ENCODE measurements at regions not wholly inside any gene's neighbourhood (a gene's known extent, or its start where the extent isn't known, plus 50 kb on each side); places are given as distances from the start of the nearest gene placed in this dataset.

DNA sequence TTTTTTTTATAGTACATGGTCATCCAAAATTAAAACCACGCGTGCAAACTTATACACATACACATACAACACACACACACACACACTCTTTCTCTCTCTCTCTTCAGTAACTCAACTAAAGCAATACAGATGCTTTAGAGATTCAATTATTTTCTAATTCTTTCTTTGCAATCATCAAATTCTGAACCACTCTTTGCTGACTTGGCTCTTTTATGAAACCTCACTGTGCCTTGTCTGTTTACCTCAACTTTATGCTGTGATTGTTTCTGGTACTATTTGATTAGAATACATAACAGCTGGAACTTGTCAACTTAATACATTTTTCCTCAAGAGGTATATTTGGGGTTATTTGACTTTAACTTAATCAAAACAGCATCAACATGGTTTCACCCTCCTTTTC lies 1309.7 kb downstream of the ROBO2 start:
- no peaks in the 10 kb centered on the region for H4K20me1 ChIP-seq (replicated peaks; ENCODE audit: control insufficient read depth, extremely low read depth, insufficient read depth, low read length)
- H3K79me2 ChIP-seq (ENCODE audit: control insufficient read depth, insufficient read depth, low read length): no peaks in the 10 kb centered on the region
- H3K27ac ChIP-seq (ENCODE audit: insufficient read depth, low read depth, low read length): no peak overlapping the region
- FAIRE-seq (no peak), DNase-seq (ENCODE audit: low read depth, low spot score) (no peak)
- no peaks in the 10 kb centered on the region for H3K9me1 ChIP-seq (replicated peaks; ENCODE audit: control insufficient read depth, extremely low read depth, insufficient read depth, low read length)
- no peaks in the 10 kb centered on the region for H3K27me3 ChIP-seq (ENCODE audit: control insufficient read depth in 2 of 2, insufficient read depth in 2 of 2, low read length in 2 of 2)
- ChIA-PET POLR2A (no interaction called here), CTCF (no interaction called here)
- TF ChIP-seq, protein P1, sequence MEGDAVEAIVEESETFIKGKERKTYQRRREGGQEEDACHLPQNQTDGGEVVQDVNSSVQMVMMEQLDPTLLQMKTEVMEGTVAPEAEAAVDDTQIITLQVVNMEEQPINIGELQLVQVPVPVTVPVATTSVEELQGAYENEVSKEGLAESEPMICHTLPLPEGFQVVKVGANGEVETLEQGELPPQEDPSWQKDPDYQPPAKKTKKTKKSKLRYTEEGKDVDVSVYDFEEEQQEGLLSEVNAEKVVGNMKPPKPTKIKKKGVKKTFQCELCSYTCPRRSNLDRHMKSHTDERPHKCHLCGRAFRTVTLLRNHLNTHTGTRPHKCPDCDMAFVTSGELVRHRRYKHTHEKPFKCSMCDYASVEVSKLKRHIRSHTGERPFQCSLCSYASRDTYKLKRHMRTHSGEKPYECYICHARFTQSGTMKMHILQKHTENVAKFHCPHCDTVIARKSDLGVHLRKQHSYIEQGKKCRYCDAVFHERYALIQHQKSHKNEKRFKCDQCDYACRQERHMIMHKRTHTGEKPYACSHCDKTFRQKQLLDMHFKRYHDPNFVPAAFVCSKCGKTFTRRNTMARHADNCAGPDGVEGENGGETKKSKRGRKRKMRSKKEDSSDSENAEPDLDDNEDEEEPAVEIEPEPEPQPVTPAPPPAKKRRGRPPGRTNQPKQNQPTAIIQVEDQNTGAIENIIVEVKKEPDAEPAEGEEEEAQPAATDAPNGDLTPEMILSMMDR (IDR thresholded peaks at IDR 0.05; ENCODE audit: extremely low read depth in 1 of 2, insufficient read depth in 1 of 2, low read depth in 1 of 2, low read length in 2 of 2): no peak
- no peaks in the 10 kb centered on the region for H3K4me1 ChIP-seq (ENCODE audit: control insufficient read depth, extremely low read depth, insufficient read depth, low read length)
- H3K4me3 ChIP-seq (replicated peaks in 1 of 3; ENCODE audit: insufficient read depth in 1 of 3, low read depth in 1 of 3, low read length in 3 of 3): no peak overlapping the region
- H2AFZ ChIP-seq (ENCODE audit: low read depth, low read length): no peak overlapping the region
- no TSS peak for BruUV-seq (replicated peaks)
- no peaks in the 10 kb centered on the region for H3K9me3 ChIP-seq (replicated peaks; ENCODE audit: control insufficient read depth, insufficient read depth, low read length)
- H3K36me3 ChIP-seq (ENCODE audit: control insufficient read depth in 2 of 2, extremely low read depth in 1 of 2, insufficient read depth in 2 of 2, low read length in 2 of 2): no peaks in the 10 kb centered on the region
- no peak overlapping the region for H3K4me2 ChIP-seq (ENCODE audit: insufficient read depth, low read length)
- dilution Hi-C loops (cut with MboI; ENCODE audit: extremely low pct_ligation_motif_present, low sequenced_read_pairs) (no loop called here), intact Hi-C loops (cut with micrococcal nuclease) (no loop called here)
- H3K9ac ChIP-seq (replicated peaks; ENCODE audit: extremely low read depth, insufficient read depth, low read length): no peak overlapping the region

DNA sequence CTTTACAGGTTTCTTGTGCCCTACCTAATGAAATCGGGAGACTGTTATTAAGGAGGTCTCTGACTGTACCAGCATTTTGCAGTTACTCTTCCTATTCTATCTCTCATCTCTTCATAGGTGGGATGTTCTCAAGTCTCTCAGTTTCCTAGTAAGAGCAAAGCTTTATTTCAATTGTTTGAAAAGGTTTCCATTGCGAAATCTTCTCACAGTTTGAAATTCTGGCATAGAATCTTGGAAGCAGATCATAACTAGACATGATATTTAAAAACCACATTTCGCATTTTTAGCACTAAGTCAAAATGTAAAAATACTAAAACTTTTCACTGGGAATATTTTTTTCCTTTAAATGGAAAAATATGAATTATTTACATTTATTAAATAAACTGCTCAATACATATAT lies 1311.4 kb downstream of the ROBO2 start:
- CTCF ChIA-PET: interaction anchor here (1.0 kb wide), 1 partner anchor 18 kb away, joined by 3 read pairs; no protein-coding TSS in a partner anchor

More for the DNA sequence above, 1311.4 kb downstream of the ROBO2 start:
- intact Hi-C loops (cut with micrococcal nuclease): no loop called here
- H3K27ac ChIP-seq (ENCODE audit: insufficient read depth, low read depth, low read length): no peak overlapping the region
- DNase-seq (ENCODE audit: low read depth, low spot score): no peak
- POLR2A ChIA-PET: no interaction called here
- H4K20me1 ChIP-seq (replicated peaks; ENCODE audit: control insufficient read depth, extremely low read depth, insufficient read depth, low read length): no peaks in the 10 kb centered on the region
- H3K4me1 ChIP-seq (ENCODE audit: control insufficient read depth, extremely low read depth, insufficient read depth, low read length): no peaks in the 10 kb centered on the region
- H3K4me2 ChIP-seq (ENCODE audit: insufficient read depth, low read length): no peak overlapping the region
- no peak overlapping the region for H3K4me3 ChIP-seq (replicated peaks in 1 of 3; ENCODE audit: insufficient read depth in 1 of 3, low read depth in 1 of 3, low read length in 3 of 3)
- no peaks in the 10 kb centered on the region for H3K9me3 ChIP-seq (replicated peaks; ENCODE audit: control insufficient read depth, insufficient read depth, low read length)
- TF ChIP-seq, protein P2, sequence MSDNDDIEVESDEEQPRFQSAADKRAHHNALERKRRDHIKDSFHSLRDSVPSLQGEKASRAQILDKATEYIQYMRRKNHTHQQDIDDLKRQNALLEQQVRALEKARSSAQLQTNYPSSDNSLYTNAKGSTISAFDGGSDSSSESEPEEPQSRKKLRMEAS (IDR thresholded peaks at IDR 0.05; ENCODE audit: insufficient read depth, insufficient read length): no peak
- TF ChIP-seq GATA2 (IDR thresholded peaks at IDR 0.05; ENCODE audit: insufficient read depth, insufficient read length, low read depth, low read length) (no peak), JUN (IDR thresholded peaks at IDR 0.05; ENCODE audit: borderline replicate concordance, insufficient read depth, insufficient read length, low read depth) (no peak), FOS (IDR thresholded peaks at IDR 0.05; ENCODE audit: borderline replicate concordance, insufficient read depth, low read length) (no peak), EZH2 (IDR thresholded peaks at IDR 0.05; ENCODE audit: borderline replicate concordance, low read depth, low read length, severe bottlenecking) (no peak), MYC (IDR thresholded peaks at IDR 0.05; ENCODE audit: low read depth, low read length) (no peak), POLR2A (IDR thresholded peaks at IDR 0.05; ENCODE audit: low read depth, low read length) (no peak), POLR2AphosphoS5 (IDR thresholded peaks at IDR 0.05; ENCODE audit: insufficient read depth, low read depth, low read length) (no peak)
- TF ChIP-seq, protein P1 (IDR thresholded peaks at IDR 0.05; ENCODE audit: extremely low read depth in 1 of 2, insufficient read depth in 1 of 2, low read depth in 1 of 2, low read length in 2 of 2): no peak
- H3K9me1 ChIP-seq (replicated peaks; ENCODE audit: control insufficient read depth, extremely low read depth, insufficient read depth, low read length): no peaks in the 10 kb centered on the region
- FAIRE-seq: no peak
- no peaks in the 10 kb centered on the region for H3K27me3 ChIP-seq (ENCODE audit: control insufficient read depth in 2 of 2, insufficient read depth in 2 of 2, low read length in 2 of 2)
- no peaks in the 10 kb centered on the region for H3K79me2 ChIP-seq (ENCODE audit: control insufficient read depth, insufficient read depth, low read length)
- dilution Hi-C loops (cut with MboI; ENCODE audit: extremely low pct_ligation_motif_present, low sequenced_read_pairs): no loop called here
- BruUV-seq (replicated peaks): no TSS peak
- no peak overlapping the region for H2AFZ ChIP-seq (ENCODE audit: low read depth, low read length)
- H3K36me3 ChIP-seq (ENCODE audit: control insufficient read depth in 2 of 2, extremely low read depth in 1 of 2, insufficient read depth in 2 of 2, low read length in 2 of 2): no peaks in the 10 kb centered on the region
- no peak overlapping the region for H3K9ac ChIP-seq (replicated peaks; ENCODE audit: extremely low read depth, insufficient read depth, low read length)

Measured in endothelial cell of umbilical vein (primary cell).